TTC549 (cell line): ENCODE measurements at regions not wholly inside any gene's neighbourhood (a gene's known extent, or its start where the extent isn't known, plus 50 kb on each side); places are given as distances from the start of the nearest gene placed in this dataset.

Experiments used
- FAIRE-seq: peaks from 2 replicates; lab custom pipeline; 2012; peaks lifted over from hg19 to GRCh38; lab: Jason Lieb, UNC

- no peak for FAIRE-seq
These were observed 253.3 kb downstream of the ARL6IP6 start for GRCh38 chr2:152971685-152972084.

- no peak for FAIRE-seq
These were observed 244.0 kb downstream of the ARL6IP6 start for GRCh38 chr2:152962446-152962845.

- FAIRE-seq, result no peak
These were observed 242.9 kb downstream of the ARL6IP6 start for GRCh38 chr2:152961351-152961750.

- no peak for FAIRE-seq
These were observed 231.7 kb downstream of the ARL6IP6 start for GRCh38 chr2:152950126-152950525.

GRCh38 chr2:152944099-152944498, 225.7 kb downstream of the ARL6IP6 start:
- no peak for FAIRE-seq

- no peak for FAIRE-seq
These were observed 224.6 kb downstream of the ARL6IP6 start for GRCh38 chr2:152942940-152943440.

GRCh38 chr2:152930501-152930900, 212.1 kb downstream of the ARL6IP6 start:
- no peak for FAIRE-seq

- FAIRE-seq, result no peak
These were observed 211.2 kb downstream of the ARL6IP6 start for GRCh38 chr2:152929628-152930027.

GRCh38 chr2:152925547-152926448, 207.4 kb downstream of the ARL6IP6 start:
- FAIRE-seq, result no peak

- FAIRE-seq, result no peak
These were observed 206.3 kb downstream of the ARL6IP6 start for GRCh38 chr2:152924722-152925121.

- FAIRE-seq, result no peak
These were observed 205.8 kb downstream of the ARL6IP6 start for GRCh38 chr2:152924219-152924618.

GRCh38 chr2:152920846-152921245, 202.4 kb downstream of the ARL6IP6 start:
- no peak for FAIRE-seq

- no peak for FAIRE-seq
These were observed 192.6 kb downstream of the ARL6IP6 start for GRCh38 chr2:152910970-152911369.

- no peak for FAIRE-seq
These were observed 188.6 kb downstream of the ARL6IP6 start for GRCh38 chr2:152907046-152907445.

GRCh38 chr2:152894051-152894450, 175.6 kb downstream of the ARL6IP6 start:
- FAIRE-seq, result no peak

- FAIRE-seq, result no peak
These were observed 172.3 kb downstream of the ARL6IP6 start for GRCh38 chr2:152890736-152891135.

- no peak for FAIRE-seq
These were observed 165.6 kb downstream of the ARL6IP6 start for GRCh38 chr2:152883951-152884487.

- no peak for FAIRE-seq
These were observed 163.1 kb downstream of the ARL6IP6 start for GRCh38 chr2:152881527-152881926.

- FAIRE-seq, result no peak
These were observed 160.9 kb downstream of the ARL6IP6 start for GRCh38 chr2:152879275-152879674.

GRCh38 chr2:152875701-152876695, 157.6 kb downstream of the ARL6IP6 start:
- no peak for FAIRE-seq

GRCh38 chr2:152874955-152875354, 156.5 kb downstream of the ARL6IP6 start:
- no peak for FAIRE-seq

- FAIRE-seq, result no peak
These were observed 151.8 kb downstream of the ARL6IP6 start for GRCh38 chr2:152870239-152870638.
